GM23338 (cell line): ENCODE measurements at regions not wholly inside any gene's neighbourhood (a gene's known extent, or its start where the extent isn't known, plus 50 kb on each side); places are given as distances from the start of the nearest gene placed in this dataset.

ENCODE experiments used
- ATAC-seq: fragments of 200-7000 bp; cut with Tn5 transposase; 3 replicates; pipeline ENCODE4 v1.9.1; 2020
- DNase-seq: peaks from one replicate; pipeline ENCODE4 v3.0.0-alpha.2; 2015; ENCODE audit warnings: low spot score
- H2AFZ ChIP-seq: fragments of 200-600 bp; sonication (generic); 2 replicates; pipeline ENCODE4 v1.8.0; 2016; ENCODE audit warnings: antibody characterized with exemption, mild to moderate bottlenecking, moderate library complexity
- H3F3A ChIP-seq: fragments of 200-600 bp; sonication (generic); replicated peaks from 2 replicates; pipeline ENCODE4 v1.8.0; 2017; ENCODE audit warnings: antibody characterized with exemption, mixed run types, low read depth
- H3K27ac ChIP-seq: fragments of 200-600 bp; sonication (generic); 2 replicates; pipeline ENCODE4 v1.6.1; 2016; ENCODE audit warnings: low read depth
- H3K27me3 ChIP-seq: fragments of 200-600 bp; sonication (generic); 2 replicates; pipeline ENCODE4 v1.8.0; 2016; ENCODE audit warnings: mild to moderate bottlenecking, mixed run types, moderate library complexity; ENCODE audit not compliant: insufficient read depth
- H3K36me3 ChIP-seq: fragments of 200-600 bp; sonication (generic); 2 replicates; pipeline ENCODE4 v1.8.0; 2016; ENCODE audit warnings: mild to moderate bottlenecking; ENCODE audit not compliant: insufficient read depth
- H3K4me1 ChIP-seq: fragments of 200-600 bp; sonication (generic); 2 replicates; pipeline ENCODE4 v1.8.0; 2016; ENCODE audit warnings: mild to moderate bottlenecking, moderate library complexity; ENCODE audit not compliant: insufficient read depth
- H3K4me2 ChIP-seq: fragments of 200-600 bp; sonication (generic); 2 replicates; pipeline ENCODE4 v1.7.1; 2017; ENCODE audit warnings: mixed run types
- H3K4me3 ChIP-seq: fragments of 200-600 bp; sonication (generic); 2 replicates; pipeline ENCODE4 v1.6.1; 2016; ENCODE audit warnings: mixed run types
- H3K79me2 ChIP-seq: fragments of 200-600 bp; sonication (generic); replicated peaks from 2 replicates; pipeline ENCODE4 v1.8.0; 2017; ENCODE audit warnings: mild to moderate bottlenecking; ENCODE audit not compliant: insufficient read depth
- H3K9me2 ChIP-seq: fragments of 200-600 bp; sonication (generic); 2 replicates; pipeline ENCODE4 v1.8.0; 2017; ENCODE audit not compliant: insufficient read depth
- H4K20me1 ChIP-seq: fragments of 200-600 bp; sonication (generic); replicated peaks from 2 replicates; pipeline ENCODE4 v1.8.0; 2017; ENCODE audit warnings: mild to moderate bottlenecking; ENCODE audit not compliant: insufficient read depth
- H3K27ac Mint-ChIP-seq: 2 replicates; pipeline ENCODE4 v1.8.0; 2020; ENCODE audit warnings: inconsistent platforms, mild to moderate bottlenecking, moderate library complexity, mixed read lengths
- H3K27me3 Mint-ChIP-seq: 3 replicates; pipeline ENCODE4 v1.8.0; 2022; ENCODE audit warnings: low read depth, mild to moderate bottlenecking, moderate library complexity, mixed read lengths, inconsistent platforms; ENCODE audit not compliant: insufficient read depth, poor library complexity
- H3K36me3 Mint-ChIP-seq: 3 replicates; pipeline ENCODE4 v1.8.0; 2021; ENCODE audit warnings: low read depth, mild to moderate bottlenecking, inconsistent platforms, moderate library complexity, mixed read lengths
- H3K4me1 Mint-ChIP-seq: 3 replicates; pipeline ENCODE4 v1.8.0; 2020; ENCODE audit warnings: mild to moderate bottlenecking, inconsistent platforms, mixed read lengths
- H3K4me3 Mint-ChIP-seq: 3 replicates; pipeline ENCODE4 v1.8.0; 2021; ENCODE audit warnings: moderate library complexity, mild to moderate bottlenecking, inconsistent platforms, mixed read lengths
- H3K9me3 Mint-ChIP-seq: 3 replicates; pipeline ENCODE4 v1.8.0; 2020; ENCODE audit warnings: moderate library complexity, mild to moderate bottlenecking, inconsistent platforms, mixed read lengths
- CREB1 ChIP-seq: fragments of 250-450 bp; sonication (Bioruptor Pico); IDR thresholded peaks from 2 replicates; pipeline ENCODE4 v1.5.0; 2020; ENCODE audit warnings: low read depth, mild to moderate bottlenecking, moderate library complexity
- CTCF ChIP-seq, 2 experiments: fragments of 200-600 bp in 1 of 2; sonication (generic) in 1 of 2; conservative IDR thresholded peaks; 2 replicates each; pipeline versions ENCODE4 v1.5.1 to v1.6.1; 2016 to 2017; ENCODE audit warnings: antibody characterized with exemption in 2 of 2, low read depth in 2 of 2, mild to moderate bottlenecking in 2 of 2, moderate library complexity in 1 of 2
- ETS1 ChIP-seq: IDR thresholded peaks from 2 replicates; pipeline ENCODE4 v1.6.1; 2016; ENCODE audit warnings: antibody characterized with exemption
- EZH2phosphoT487 ChIP-seq: fragments of 200-600 bp; sonication (generic); IDR thresholded peaks from one replicate; pipeline ENCODE4 v1.8.1; 2018; ENCODE audit warnings: antibody characterized with exemption; ENCODE audit not compliant: unreplicated experiment
- JUNB ChIP-seq: IDR thresholded peaks from one replicate; pipeline ENCODE4 v1.6.1; 2016; ENCODE audit warnings: antibody characterized with exemption; ENCODE audit not compliant: unreplicated experiment
- STAT1 ChIP-seq: IDR thresholded peaks from one replicate; pipeline ENCODE4 v1.6.1; 2016; ENCODE audit warnings: antibody characterized with exemption; ENCODE audit not compliant: unreplicated experiment
- ZNF114 ChIP-seq: fragments of 250-450 bp; sonication (Bioruptor Pico); IDR thresholded peaks from 2 replicates; pipeline ENCODE4 v1.5.0; 2020; ENCODE audit warnings: mild to moderate bottlenecking, moderate library complexity
- ZNF331 ChIP-seq: fragments of 250-450 bp; sonication (Bioruptor Pico); IDR thresholded peaks from 2 replicates; pipeline ENCODE4 v1.5.0; 2020; ENCODE audit warnings: low read depth, mild to moderate bottlenecking, moderate library complexity
- TF ChIP-seq, protein P1 (sequence below): IDR thresholded peaks from one replicate; pipeline ENCODE4 v1.6.1; 2018; ENCODE audit warnings: antibody characterized with exemption; ENCODE audit not compliant: unreplicated experiment
- TF ChIP-seq, protein P2 (sequence below): fragments of 250-450 bp; sonication (Bioruptor Pico); IDR thresholded peaks from 2 replicates; pipeline ENCODE4 v1.5.0; 2020; ENCODE audit warnings: mild to moderate bottlenecking, moderate library complexity

- TF ChIP-seq CTCF (conservative IDR thresholded peaks at IDR 0.05; ENCODE audit: low read depth in 2 of 2), result no peak
- no peak for TF ChIP-seq ETS1
- TF ChIP-seq ZNF331 (CRISPR knock-in tag), result no peak
- no peak for TF ChIP-seq CREB1 (CRISPR knock-in tag)
- no peak for TF ChIP-seq STAT1
- TF ChIP-seq ZNF114 (CRISPR knock-in tag), result no peak
- no peak for TF ChIP-seq EZH2phosphoT487
- no peak for TF ChIP-seq JUNB
Measured at GRCh38 chr4:54505362-54505761, 152.4 kb upstream of the KIT start (continued).

DNA sequence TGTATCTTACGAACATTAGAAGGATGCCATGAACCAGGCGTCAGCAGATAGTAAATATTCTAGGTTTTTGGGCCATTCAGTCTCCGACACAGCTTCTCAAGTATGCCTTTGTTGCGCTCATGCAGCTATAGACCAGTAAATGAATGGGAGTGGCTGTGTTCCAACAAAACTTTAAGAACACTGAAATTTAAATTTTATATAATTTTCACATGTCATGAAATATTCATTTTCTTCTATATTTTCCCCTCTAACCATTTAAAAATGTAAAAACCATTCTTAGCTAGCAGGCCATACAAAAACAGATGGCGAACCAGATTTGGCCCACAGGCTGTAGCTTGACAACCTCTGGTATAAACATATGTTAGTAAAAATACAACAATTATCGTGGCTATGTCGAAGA is 151.8 kb upstream of the KIT start:
- no peak overlapping the region for H3K27ac ChIP-seq
- DNase-seq (no peak), ATAC-seq (no peak)
- no peaks in the 10 kb centered on the region for H3K36me3 ChIP-seq
- Mint-ChIP-seq H3K27me3 (no peaks in the 10 kb centered on the region), H3K4me3 (no peak overlapping the region), H3K4me1 (peaks cover 12% of the 10 kb centered on the region; the same call in 2 of the 3 replicates), H3K27ac (no peak overlapping the region), H3K36me3 (peaks cover 6% of the 10 kb centered on the region), H3K9me3 (peaks cover 12% of the 10 kb centered on the region)
- H3K79me2 ChIP-seq, result no peaks in the 10 kb centered on the region
- H3K27me3 ChIP-seq, result no peaks in the 10 kb centered on the region
- no peak overlapping the region for H2AFZ ChIP-seq
- no peak overlapping the region for H3K4me3 ChIP-seq
- no peaks in the 10 kb centered on the region for H3K9me2 ChIP-seq
- no peaks in the 10 kb centered on the region for H4K20me1 ChIP-seq
- no peak overlapping the region for H3K4me2 ChIP-seq
- no peaks in the 10 kb centered on the region for H3F3A ChIP-seq
- no peaks in the 10 kb centered on the region for H3K4me1 ChIP-seq
- TF ChIP-seq, protein P1, sequence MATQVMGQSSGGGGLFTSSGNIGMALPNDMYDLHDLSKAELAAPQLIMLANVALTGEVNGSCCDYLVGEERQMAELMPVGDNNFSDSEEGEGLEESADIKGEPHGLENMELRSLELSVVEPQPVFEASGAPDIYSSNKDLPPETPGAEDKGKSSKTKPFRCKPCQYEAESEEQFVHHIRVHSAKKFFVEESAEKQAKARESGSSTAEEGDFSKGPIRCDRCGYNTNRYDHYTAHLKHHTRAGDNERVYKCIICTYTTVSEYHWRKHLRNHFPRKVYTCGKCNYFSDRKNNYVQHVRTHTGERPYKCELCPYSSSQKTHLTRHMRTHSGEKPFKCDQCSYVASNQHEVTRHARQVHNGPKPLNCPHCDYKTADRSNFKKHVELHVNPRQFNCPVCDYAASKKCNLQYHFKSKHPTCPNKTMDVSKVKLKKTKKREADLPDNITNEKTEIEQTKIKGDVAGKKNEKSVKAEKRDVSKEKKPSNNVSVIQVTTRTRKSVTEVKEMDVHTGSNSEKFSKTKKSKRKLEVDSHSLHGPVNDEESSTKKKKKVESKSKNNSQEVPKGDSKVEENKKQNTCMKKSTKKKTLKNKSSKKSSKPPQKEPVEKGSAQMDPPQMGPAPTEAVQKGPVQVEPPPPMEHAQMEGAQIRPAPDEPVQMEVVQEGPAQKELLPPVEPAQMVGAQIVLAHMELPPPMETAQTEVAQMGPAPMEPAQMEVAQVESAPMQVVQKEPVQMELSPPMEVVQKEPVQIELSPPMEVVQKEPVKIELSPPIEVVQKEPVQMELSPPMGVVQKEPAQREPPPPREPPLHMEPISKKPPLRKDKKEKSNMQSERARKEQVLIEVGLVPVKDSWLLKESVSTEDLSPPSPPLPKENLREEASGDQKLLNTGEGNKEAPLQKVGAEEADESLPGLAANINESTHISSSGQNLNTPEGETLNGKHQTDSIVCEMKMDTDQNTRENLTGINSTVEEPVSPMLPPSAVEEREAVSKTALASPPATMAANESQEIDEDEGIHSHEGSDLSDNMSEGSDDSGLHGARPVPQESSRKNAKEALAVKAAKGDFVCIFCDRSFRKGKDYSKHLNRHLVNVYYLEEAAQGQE, result no peak
- TF ChIP-seq CTCF (conservative IDR thresholded peaks at IDR 0.05; ENCODE audit: low read depth in 2 of 2) (no peak), ZNF331 (CRISPR knock-in tag) (no peak), ZNF114 (CRISPR knock-in tag) (no peak), EZH2phosphoT487 (no peak)
- TF ChIP-seq, protein P2, sequence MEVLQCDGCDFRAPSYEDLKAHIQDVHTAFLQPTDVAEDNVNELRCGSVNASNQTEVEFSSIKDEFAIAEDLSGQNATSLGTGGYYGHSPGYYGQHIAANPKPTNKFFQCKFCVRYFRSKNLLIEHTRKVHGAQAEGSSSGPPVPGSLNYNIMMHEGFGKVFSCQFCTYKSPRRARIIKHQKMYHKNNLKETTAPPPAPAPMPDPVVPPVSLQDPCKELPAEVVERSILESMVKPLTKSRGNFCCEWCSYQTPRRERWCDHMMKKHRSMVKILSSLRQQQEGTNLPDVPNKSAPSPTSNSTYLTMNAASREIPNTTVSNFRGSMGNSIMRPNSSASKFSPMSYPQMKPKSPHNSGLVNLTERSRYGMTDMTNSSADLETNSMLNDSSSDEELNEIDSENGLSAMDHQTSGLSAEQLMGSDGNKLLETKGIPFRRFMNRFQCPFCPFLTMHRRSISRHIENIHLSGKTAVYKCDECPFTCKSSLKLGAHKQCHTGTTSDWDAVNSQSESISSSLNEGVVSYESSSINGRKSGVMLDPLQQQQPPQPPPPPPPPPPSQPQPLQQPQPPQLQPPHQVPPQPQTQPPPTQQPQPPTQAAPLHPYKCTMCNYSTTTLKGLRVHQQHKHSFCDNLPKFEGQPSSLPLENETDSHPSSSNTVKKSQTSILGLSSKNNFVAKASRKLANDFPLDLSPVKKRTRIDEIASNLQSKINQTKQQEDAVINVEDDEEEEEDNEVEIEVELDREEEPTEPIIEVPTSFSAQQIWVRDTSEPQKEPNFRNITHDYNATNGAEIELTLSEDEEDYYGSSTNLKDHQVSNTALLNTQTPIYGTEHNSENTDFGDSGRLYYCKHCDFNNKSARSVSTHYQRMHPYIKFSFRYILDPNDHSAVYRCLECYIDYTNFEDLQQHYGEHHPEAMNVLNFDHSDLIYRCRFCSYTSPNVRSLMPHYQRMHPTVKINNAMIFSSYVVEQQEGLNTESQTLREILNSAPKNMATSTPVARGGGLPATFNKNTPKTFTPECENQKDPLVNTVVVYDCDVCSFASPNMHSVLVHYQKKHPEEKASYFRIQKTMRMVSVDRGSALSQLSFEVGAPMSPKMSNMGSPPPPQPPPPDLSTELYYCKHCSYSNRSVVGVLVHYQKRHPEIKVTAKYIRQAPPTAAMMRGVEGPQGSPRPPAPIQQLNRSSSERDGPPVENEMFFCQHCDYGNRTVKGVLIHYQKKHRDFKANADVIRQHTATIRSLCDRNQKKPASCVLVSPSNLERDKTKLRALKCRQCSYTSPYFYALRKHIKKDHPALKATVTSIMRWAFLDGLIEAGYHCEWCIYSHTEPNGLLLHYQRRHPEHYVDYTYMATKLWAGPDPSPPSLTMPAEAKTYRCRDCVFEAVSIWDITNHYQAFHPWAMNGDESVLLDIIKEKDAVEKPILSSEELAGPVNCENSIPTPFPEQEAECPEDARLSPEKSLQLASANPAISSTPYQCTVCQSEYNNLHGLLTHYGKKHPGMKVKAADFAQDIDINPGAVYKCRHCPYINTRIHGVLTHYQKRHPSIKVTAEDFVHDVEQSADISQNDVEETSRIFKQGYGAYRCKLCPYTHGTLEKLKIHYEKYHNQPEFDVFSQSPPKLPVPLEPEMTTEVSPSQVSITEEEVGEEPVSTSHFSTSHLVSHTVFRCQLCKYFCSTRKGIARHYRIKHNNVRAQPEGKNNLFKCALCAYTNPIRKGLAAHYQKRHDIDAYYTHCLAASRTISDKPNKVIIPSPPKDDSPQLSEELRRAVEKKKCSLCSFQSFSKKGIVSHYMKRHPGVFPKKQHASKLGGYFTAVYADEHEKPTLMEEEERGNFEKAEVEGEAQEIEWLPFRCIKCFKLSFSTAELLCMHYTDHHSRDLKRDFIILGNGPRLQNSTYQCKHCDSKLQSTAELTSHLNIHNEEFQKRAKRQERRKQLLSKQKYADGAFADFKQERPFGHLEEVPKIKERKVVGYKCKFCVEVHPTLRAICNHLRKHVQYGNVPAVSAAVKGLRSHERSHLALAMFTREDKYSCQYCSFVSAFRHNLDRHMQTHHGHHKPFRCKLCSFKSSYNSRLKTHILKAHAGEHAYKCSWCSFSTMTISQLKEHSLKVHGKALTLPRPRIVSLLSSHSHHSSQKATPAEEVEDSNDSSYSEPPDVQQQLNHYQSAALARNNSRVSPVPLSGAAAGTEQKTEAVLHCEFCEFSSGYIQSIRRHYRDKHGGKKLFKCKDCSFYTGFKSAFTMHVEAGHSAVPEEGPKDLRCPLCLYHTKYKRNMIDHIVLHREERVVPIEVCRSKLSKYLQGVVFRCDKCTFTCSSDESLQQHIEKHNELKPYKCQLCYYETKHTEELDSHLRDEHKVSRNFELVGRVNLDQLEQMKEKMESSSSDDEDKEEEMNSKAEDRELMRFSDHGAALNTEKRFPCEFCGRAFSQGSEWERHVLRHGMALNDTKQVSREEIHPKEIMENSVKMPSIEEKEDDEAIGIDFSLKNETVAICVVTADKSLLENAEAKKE (CRISPR knock-in tag), result no peak
